ENCODE measurements at regions not wholly inside any gene's neighbourhood (a gene's known extent, or its start where the extent isn't known, plus 50 kb on each side); places are given as distances from the start of the nearest gene placed in this dataset.

GRCh38 chr11:70746351-70746750 is 348.0 kb downstream of the CTTN start:
- H3K4me1 ChIP-seq = no peaks in the 10 kb centered on the region
- H3K9me3 ChIP-seq = peaks cover 0 to 29% (median 8%) of the 10 kb centered on the region in 4 donors
- H3K36me3 ChIP-seq = no peaks in the 10 kb centered on the region
- no peaks in the 10 kb centered on the region for H3K27me3 ChIP-seq
- WGBS, 2 donors = 80 to 83% methylated on average over 9 to 11 of the region's 11 CpGs
- no peak overlapping the region for H3K4me3 ChIP-seq
- H3K27ac ChIP-seq = no peak overlapping the region
- DNase-seq (ENCODE audit: low spot score in 2 of 2) = no peak
- TF ChIP-seq POLR2A (IDR thresholded peaks at IDR 0.05) = no peak
- no peak for TF ChIP-seq CTCF (IDR thresholded peaks at IDR 0.05)
- TF ChIP-seq EP300 (IDR thresholded peaks at IDR 0.05) = no peak

- no peaks in the 10 kb centered on the region for H3K4me1 ChIP-seq
- peaks cover 0 to 34% (median 8%) of the 10 kb centered on the region in 4 donors for H3K9me3 ChIP-seq
- H3K27me3 ChIP-seq = no peaks in the 10 kb centered on the region
- no peak overlapping the region for H3K27ac ChIP-seq
- no peak for DNase-seq (ENCODE audit: low spot score in 2 of 2)
- no peaks in the 10 kb centered on the region for H3K36me3 ChIP-seq
- TF ChIP-seq POLR2A (IDR thresholded peaks at IDR 0.05) = no peak
- no peak overlapping the region for H3K4me3 ChIP-seq
- WGBS, 2 donors = 63 to 71% methylated on average over 4 of the region's 4 CpGs
Observed at GRCh38 chr11:70747285-70747684, 349.0 kb downstream of the CTTN start.

GRCh38 chr11:70747921-70748320 is 349.6 kb downstream of the CTTN start:
- Histone ChIP-seq H3K27ac (no peak overlapping the region), H3K36me3 (no peaks in the 10 kb centered on the region), H3K27me3 (no peaks in the 10 kb centered on the region), H3K4me1 (no peaks in the 10 kb centered on the region), H3K4me3 (no peak overlapping the region), H3K9me3 (peaks cover 0 to 34% (median 8%) of the 10 kb centered on the region in 4 donors)
- WGBS, 2 donors = 71 to 72% methylated on average over 5 of the region's 5 CpGs
- DNase-seq (ENCODE audit: low spot score in 2 of 2) = no peak
- TF ChIP-seq CTCF (IDR thresholded peaks at IDR 0.05) = no peak
- TF ChIP-seq POLR2A (IDR thresholded peaks at IDR 0.05) = no peak

GRCh38 chr11:70751142-70751734 is 352.9 kb downstream of the CTTN start:
- DNase-seq (ENCODE audit: low spot score in 2 of 2) = no peak
- no peak overlapping the region for H3K27ac ChIP-seq

GRCh38 chr11:70755410-70756158 is 357.3 kb downstream of the CTTN start:
- no peak for TF ChIP-seq EP300 (IDR thresholded peaks at IDR 0.05)
- no peak for TF ChIP-seq POLR2A (IDR thresholded peaks at IDR 0.05)
- peak; percentile 63 to 96 (median 87) for TF ChIP-seq CTCF (IDR thresholded peaks at IDR 0.05)
- DNase-seq (ENCODE audit: low spot score in 2 of 2) = peak; percentile 44 to 59
- H3K4me3 ChIP-seq = no peak overlapping the region
- no peak overlapping the region for H3K27ac ChIP-seq
- H3K27me3 ChIP-seq = peaks cover 0 to 9% of the 10 kb centered on the region in 2 donors
- H3K36me3 ChIP-seq = no peaks in the 10 kb centered on the region
- H3K4me1 ChIP-seq = peaks cover 0 to 6% (median 0%) of the 10 kb centered on the region in 4 donors
- H3K9me3 ChIP-seq = peaks cover 0 to 20% (median 3%) of the 10 kb centered on the region in 4 donors
- 13 to 17% methylated on average over 31 to 36 of the region's 37 CpGs for WGBS, 2 donors

More at GRCh38 chr11:70751142-70751734, 352.9 kb downstream of the CTTN start:
- WGBS, 2 donors = 75% methylated on average over 4 of the region's 4 CpGs
- Histone ChIP-seq H3K4me1 (peaks cover 0 to 6% (median 0%) of the 10 kb centered on the region in 4 donors), H3K4me3 (no peak overlapping the region), H3K36me3 (no peaks in the 10 kb centered on the region), H3K9me3 (peaks cover 0 to 34% (median 8%) of the 10 kb centered on the region in 4 donors), H3K27me3 (peaks cover 0 to 5% of the 10 kb centered on the region in 2 donors)
- no peak for TF ChIP-seq POLR2A (IDR thresholded peaks at IDR 0.05)
- TF ChIP-seq EP300 (IDR thresholded peaks at IDR 0.05) = no peak
- TF ChIP-seq CTCF (IDR thresholded peaks at IDR 0.05) = no peak
